Stomach (tissue), 4 donors: ENCODE measurements at regions not wholly inside any gene's neighbourhood (a gene's known extent, or its start where the extent isn't known, plus 50 kb on each side); places are given as distances from the start of the nearest gene placed in this dataset.

Experiments used
- CTCF ChIP-seq, 7 experiments: fragments of 450-650 bp in 4 of 7; fragments of 200-600 bp in 3 of 7; sonication (generic) in 3 of 7; IDR thresholded peaks; one replicate each; pipeline ENCODE4 v1.5.1; 2016 to 2019; ENCODE audit warnings: antibody characterized with exemption in 7 of 7, control low read depth in 2 of 7, mild to moderate bottlenecking in 1 of 7
- EP300 ChIP-seq: sonication (generic); formaldehyde crosslinking; IDR thresholded peaks from one replicate; pipeline ENCODE4 v1.6.1; 2017; ENCODE audit warnings: antibody characterized with exemption
- POLR2A ChIP-seq, 4 donors: fragments of 450-650 bp; IDR thresholded peaks; one replicate each; pipeline ENCODE4 v1.6.1; 2016; ENCODE audit warnings: antibody characterized with exemption in 4 of 4, control low read depth in 2 of 4, mild to moderate bottlenecking in 1 of 4, moderate library complexity in 1 of 4
- POLR2AphosphoS5 ChIP-seq, 3 donors: sonication (generic); formaldehyde crosslinking; IDR thresholded peaks; one replicate each; pipeline ENCODE4 v1.6.1; 2016; ENCODE audit warnings: antibody characterized with exemption in 3 of 3

GRCh38 chr1:112143871-112144441 lies 154.5 kb upstream of the KCND3 start:
- no peak for TF ChIP-seq CTCF (IDR thresholded peaks at IDR 0.05)
- TF ChIP-seq EP300, result no peak
- no peak for TF ChIP-seq POLR2AphosphoS5 (IDR thresholded peaks at IDR 0.05)
- TF ChIP-seq POLR2A (IDR thresholded peaks at IDR 0.05), result no peak
